LNCAP (cell line): ENCODE measurements at regions not wholly inside any gene's neighbourhood (a gene's known extent, or its start where the extent isn't known, plus 50 kb on each side); places are given as distances from the start of the nearest gene placed in this dataset.

Source experiments
- CTCF ChIP-seq: fragments of 450-650 bp; IDR thresholded peaks from 2 replicates; pipeline ENCODE4 v1.5.1; 2017; ENCODE audit warnings: mild to moderate bottlenecking

- TF ChIP-seq CTCF, result no peak
Observed at GRCh38 chr12:69115951-69116350, 123.4 kb upstream of the CPSF6 start.

- TF ChIP-seq CTCF, result no peak
Observed at GRCh38 chr12:69117566-69118266, 121.7 kb upstream of the CPSF6 start.

GRCh38 chr12:69118516-69118915 is 120.9 kb upstream of the CPSF6 start:
- no peak for TF ChIP-seq CTCF

GRCh38 chr12:69119770-69120169 is 119.6 kb upstream of the CPSF6 start:
- no peak for TF ChIP-seq CTCF

- no peak for TF ChIP-seq CTCF
Observed at GRCh38 chr12:69120354-69120753, 119.0 kb upstream of the CPSF6 start.

GRCh38 chr12:69123311-69123710 is 116.1 kb upstream of the CPSF6 start:
- no peak for TF ChIP-seq CTCF

GRCh38 chr12:69123919-69124638 is 115.3 kb upstream of the CPSF6 start:
- TF ChIP-seq CTCF, result no peak
